HG03571 (cell line): ENCODE measurements at regions not wholly inside any gene's neighbourhood (a gene's known extent, or its start where the extent isn't known, plus 50 kb on each side); places are given as distances from the start of the nearest gene placed in this dataset.
"Not testable (repeated sequence)": the region's sequence is repeated elsewhere in the genome, so short reads cannot be mapped to it uniquely, and the experiment has no call there.

Source experiments
- ATAC-seq: cut with Tn5 transposase; IDR thresholded peaks from one replicate; pipeline ENCODE4 v1.9.1; 2021; ENCODE audit not compliant: unreplicated experiment

DNA sequence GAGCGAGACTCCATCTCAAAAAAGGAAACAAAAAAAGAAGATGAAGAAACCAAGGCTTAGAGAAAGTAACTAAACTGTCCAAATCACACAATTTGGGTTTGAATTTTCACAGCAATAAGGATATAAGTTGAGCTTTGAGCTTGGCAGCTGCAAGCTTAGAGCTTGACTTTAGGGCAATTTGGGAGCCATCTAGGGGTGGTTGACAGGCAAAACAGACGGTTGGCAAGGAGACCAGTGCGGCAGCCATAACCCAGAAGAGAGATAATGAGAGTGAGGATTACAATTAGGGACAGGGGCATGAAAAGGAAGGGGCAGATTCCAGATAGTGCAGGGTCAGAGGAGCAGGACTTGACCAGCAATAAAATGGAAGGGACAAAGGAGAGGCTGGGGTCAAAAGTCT lies 382.2 kb upstream of the HNRNPA3 start:
- no peak for ATAC-seq

DNA sequence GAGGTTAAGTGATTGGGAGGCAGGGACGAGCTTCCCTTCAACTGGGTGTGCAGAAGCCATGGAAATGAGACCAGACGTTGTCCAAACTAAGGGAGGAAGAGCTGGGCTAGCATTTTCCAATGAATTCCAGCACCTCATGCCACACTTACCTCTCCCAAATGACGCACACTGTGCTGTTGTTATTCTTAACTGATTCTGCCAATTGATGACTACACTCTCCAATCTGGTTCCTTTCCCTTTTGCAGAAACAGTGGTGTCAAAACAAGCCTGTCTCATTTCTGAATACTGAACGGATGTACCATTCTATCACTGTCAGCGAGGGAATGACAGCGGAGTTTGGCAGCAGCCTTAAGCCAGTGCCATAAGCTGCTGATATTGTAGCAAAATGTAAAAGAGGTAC lies 380.5 kb upstream of the HNRNPA3 start:
- no peak for ATAC-seq

DNA sequence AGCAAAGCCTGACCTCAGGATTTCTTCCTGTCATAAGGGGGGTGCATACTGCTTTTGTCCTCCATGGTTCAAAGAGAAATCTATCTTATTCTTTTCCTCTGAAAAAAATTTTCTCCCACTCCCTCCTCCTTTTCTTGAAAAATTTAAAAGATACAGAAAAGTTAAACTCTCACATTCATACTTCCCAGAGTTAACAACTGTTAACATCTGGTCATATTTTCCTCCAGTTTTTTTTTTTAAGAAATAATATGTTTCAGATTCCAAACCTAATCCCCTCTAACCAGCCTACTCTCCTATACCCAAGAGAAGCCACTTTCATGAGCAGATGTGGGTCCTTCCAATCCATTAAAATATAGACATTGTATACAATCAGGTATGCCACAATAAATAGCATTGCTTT lies 378.9 kb upstream of the HNRNPA3 start:
- no peak for ATAC-seq

GRCh38 chr2:176834226-176834625 lies 378.4 kb upstream of the HNRNPA3 start:
- no peak for ATAC-seq

DNA sequence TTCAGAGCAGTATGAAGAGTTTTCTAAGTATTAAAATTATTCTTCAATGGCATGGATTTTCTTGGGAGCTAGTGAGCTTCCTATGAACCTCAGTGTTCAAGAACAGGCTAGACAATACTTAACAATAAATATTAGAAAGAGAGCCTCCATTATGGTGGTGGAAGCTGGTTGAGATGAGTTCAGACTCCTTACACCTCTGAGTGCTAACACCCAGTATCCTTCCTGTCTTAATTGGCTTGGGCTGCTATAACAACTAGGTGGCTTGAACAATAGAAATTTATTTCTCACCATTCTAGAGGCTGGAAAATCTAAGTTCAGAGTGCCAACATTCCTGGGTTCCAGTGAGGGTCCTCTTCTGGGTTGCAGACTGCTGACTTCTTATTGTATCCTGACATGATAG lies 369.4 kb upstream of the HNRNPA3 start:
- ATAC-seq: no peak

- ATAC-seq: no peak
Measured at GRCh38 chr2:176844461-176844860, 368.1 kb upstream of the HNRNPA3 start.

GRCh38 chr2:176845718-176846117 lies 366.9 kb upstream of the HNRNPA3 start:
- ATAC-seq: no peak

GRCh38 chr2:176847575-176847974 lies 365.0 kb upstream of the HNRNPA3 start:
- no peak for ATAC-seq

- no peak for ATAC-seq
Measured at GRCh38 chr2:176848844-176849243, 363.8 kb upstream of the HNRNPA3 start.

- no peak for ATAC-seq
Measured at GRCh38 chr2:176851200-176851888, 361.2 kb upstream of the HNRNPA3 start.

DNA sequence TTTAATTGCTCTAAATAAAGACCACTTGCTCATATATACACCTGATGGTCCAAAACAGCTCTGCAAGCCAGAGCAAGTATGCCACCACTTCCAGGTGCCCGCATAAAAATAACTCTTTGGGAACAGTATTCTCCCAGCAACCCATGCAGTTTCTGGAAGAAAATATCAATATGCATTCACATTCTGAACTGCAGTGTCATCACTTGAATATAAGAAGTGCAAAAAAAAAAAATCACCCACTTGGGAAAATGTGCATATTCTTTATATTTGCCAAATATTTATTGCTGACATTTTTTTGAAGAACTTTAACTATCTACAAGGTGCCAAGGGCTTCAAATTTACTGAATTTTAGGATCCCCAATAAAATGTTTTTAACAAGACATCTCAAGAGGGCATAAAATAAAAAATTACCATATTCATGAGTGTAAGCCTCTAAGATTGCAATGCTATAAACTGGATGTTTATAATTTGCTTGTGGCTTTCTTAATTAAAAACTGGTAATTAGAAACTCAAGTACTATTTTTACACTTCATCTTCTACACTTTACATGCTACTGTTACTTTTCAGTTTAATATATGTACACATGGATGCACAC lies 360.6 kb upstream of the HNRNPA3 start:
- ATAC-seq: no peak

DNA sequence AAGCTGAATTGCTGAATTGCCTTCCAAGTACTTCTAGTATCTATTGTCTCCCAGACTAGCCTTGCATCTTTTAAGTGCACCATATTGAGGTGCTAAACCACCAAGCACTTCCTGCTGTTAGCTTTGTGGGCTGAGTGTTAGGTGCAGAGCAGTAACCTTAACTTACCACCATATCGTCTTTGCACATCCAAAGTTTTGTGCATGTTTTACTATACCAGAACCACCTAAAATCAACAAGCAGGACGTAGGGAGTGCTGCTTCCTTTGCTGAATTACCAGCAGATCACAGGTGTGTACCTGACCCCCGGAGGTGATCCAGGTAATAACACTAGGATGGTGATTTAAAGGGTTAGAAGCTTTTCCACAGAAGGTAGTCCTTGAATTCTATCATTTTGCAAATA lies 359.9 kb upstream of the HNRNPA3 start:
- ATAC-seq: no peak

DNA sequence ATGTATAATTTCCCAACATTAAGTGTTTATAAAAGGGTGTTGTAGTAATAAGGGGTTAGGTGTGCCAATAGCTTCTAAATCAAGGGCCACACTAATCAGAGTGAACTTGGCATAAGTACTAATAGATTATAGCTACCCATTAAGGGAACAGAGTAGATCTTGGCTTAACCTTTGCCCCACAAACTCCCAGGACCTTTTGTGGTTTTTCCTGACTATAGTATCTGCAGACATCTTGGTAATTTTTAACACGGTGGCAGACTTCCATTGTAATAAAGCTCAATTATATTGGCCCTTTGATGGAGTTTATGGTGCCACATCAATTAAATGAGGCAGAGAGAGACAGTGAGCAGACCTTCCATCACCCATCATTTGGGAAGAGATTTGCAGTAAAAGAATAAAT lies 358.5 kb upstream of the HNRNPA3 start:
- no peak for ATAC-seq

- ATAC-seq: no peak
Measured at GRCh38 chr2:176854878-176855277, 357.7 kb upstream of the HNRNPA3 start.

DNA sequence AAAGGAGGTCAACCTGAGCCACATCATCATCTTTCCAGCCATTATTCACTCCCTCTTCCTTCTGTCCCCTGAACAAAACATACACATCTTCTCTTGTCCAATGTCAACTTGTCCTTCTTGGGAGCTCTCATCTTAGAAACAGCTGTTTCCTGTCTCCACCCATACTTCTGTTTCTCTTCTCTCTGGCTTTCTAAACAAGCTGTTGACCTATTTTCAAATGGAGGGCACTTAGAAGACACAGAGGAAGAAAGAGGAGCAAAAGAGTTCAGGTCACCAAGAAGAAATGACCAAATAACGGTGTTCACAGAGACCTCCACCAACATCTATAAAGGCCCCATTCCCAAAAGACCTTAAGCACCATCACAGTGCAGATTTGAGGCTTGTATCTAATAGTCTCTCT lies 355.9 kb upstream of the HNRNPA3 start:
- ATAC-seq: no peak

- ATAC-seq: no peak
Measured at GRCh38 chr2:176865336-176865735, 347.3 kb upstream of the HNRNPA3 start.

DNA sequence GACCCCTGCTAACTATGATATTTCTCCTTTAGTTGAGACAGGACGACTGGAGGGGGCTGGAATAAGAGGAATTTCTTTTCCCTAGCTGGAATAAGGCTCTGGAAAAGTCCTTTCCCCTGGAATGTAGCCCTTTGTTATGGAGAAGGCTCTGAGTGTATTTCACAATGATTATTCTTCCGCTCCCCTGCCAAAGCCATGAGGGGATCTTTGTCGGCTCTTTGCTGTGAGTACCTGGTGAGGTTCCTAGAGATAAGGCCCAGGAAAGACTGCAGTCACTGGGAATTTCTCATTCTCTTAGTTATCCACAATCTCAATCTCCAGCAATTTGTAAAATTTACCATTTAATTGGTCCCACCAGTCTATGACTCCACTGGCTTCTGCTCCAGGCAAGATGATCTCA lies 340.2 kb upstream of the HNRNPA3 start:
- no peak for ATAC-seq

DNA sequence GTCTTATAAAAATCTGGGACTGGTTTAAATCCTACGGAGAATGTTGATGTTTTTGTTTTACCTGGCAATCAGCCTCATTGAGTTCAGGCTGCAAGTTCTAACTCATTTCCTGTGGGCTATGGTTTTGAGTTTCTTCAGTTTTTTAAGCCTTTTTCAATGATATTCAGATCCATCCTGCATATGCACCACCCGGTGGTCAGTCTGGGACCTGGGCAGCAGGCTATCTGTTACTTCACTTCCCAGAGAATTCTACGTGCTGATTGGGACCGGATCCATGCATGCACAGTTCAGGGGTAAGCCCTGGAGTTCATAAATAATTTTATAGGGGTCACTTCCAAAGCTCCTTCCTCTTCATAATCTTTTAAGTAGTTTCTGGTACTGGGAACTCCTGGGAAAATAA lies 339.2 kb upstream of the HNRNPA3 start:
- no peak for ATAC-seq

- no peak for ATAC-seq
Measured at GRCh38 chr2:176876493-176877103, 336.0 kb upstream of the HNRNPA3 start.

DNA sequence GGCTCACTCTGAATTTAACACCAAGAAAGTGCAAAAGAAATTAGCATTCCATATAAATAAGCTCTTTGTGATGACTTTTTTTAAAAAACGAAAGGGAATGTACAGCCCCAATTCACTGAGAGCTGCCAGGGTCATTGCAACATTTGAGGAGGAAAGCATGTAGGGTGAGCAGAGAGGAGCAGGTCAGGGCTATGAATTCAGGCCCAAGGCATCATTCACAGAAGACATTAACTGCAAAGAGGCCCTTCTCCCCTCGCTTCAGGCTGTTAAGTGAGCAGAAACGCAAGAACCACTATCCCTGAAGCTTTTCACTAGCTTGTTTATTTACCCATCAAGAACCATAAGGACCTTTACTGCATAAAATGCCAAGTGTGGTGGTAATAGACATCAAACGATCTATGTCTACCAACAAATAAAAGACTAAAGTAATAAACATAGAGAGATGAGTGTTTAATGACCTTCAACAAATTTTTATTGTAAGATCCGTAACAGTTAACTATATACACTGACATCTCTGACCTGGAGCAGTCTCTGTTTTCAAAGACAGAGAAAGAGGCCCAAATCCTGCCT lies 333.1 kb upstream of the HNRNPA3 start:
- ATAC-seq: no peak

DNA sequence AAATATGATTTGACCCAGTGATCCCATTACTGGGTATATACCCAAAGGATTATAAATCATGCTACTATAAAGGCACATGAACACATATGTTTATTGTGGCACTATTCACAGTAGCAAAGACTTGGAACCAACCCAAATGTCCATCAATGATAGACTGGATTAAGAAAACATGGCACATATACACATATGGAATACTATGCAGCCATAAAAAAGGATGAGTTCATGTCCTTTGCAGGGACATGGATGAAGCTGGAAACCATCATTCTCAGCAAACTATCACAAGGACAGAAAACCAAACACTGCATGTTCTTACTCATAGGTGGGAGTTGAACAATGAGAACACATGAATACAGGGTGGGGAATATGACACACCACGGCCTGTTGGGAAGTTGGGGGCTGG lies 330.5 kb upstream of the HNRNPA3 start:
- ATAC-seq: not testable (repeated sequence)

DNA sequence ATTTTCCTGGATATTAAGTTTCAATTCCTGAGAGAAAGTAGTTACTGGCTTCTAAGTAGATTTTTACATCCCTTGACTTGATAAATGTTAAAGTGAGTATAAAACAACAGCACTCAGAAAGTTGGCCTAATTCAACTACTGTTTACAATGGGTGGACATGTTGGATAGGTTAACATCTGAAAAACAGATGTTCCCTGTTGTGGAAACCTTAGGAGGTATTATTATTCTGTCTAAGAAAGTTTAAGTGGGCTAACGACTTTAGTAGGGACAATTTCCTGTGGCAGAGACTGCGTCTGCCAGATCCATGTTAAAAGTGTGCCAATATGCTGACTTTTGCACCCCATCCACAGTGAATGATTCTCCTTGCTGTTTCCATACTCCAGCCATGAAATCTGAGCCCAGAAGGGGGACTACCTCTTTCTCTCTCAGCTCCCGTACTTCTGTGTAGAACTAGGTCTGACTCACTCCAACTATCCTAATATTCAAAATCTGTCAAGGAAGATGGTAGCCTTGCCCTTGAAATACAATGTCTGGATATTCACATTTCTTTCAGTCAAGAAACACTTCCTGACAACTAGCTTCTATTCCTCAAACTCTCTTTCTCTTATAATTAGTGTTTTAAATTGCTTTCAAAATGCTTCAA lies 327.5 kb upstream of the HNRNPA3 start:
- ATAC-seq: no peak
